IPS DF 6.9 (cell line): ENCODE measurements at regions not wholly inside any gene's neighbourhood (a gene's known extent, or its start where the extent isn't known, plus 50 kb on each side); places are given as distances from the start of the nearest gene placed in this dataset.

Source experiments
- DNase-seq: peaks from one replicate; pipeline ENCODE4 v3.0.0-alpha.2; 2013; ENCODE audit warnings: low read depth, low spot score
- H3K27ac ChIP-seq: one replicate; pipeline ENCODE4 v1.5.1; 2013; ENCODE audit warnings: low read length, control low read depth
- H3K27me3 ChIP-seq: 2 replicates; pipeline ENCODE4 v1.6.1; 2013; ENCODE audit warnings: mild to moderate bottlenecking, low read length; ENCODE audit not compliant: control insufficient read depth, insufficient read depth
- H3K36me3 ChIP-seq: 2 replicates; pipeline ENCODE4 v1.6.1; 2013; ENCODE audit warnings: low read length; ENCODE audit not compliant: control insufficient read depth, insufficient read depth
- H3K4me1 ChIP-seq: 2 replicates; pipeline ENCODE4 v1.6.1; 2013; ENCODE audit warnings: low read length; ENCODE audit not compliant: control insufficient read depth, insufficient read depth
- H3K4me3 ChIP-seq: 2 replicates; pipeline ENCODE4 v1.5.1; 2013; ENCODE audit warnings: mild to moderate bottlenecking, low read length
- H3K9me3 ChIP-seq: 2 replicates; pipeline ENCODE4 v1.6.1; 2013; ENCODE audit warnings: low read length, inconsistent platforms; ENCODE audit not compliant: control insufficient read depth, insufficient read depth
- WGBS: extraction: QIAGEN DNeasy Blood & Tissue Kit; methylation state at CpG from one replicate; pipeline ENCODE4 v1.1.7; 2013; ENCODE audit warnings: mixed read lengths, missing lambda C conversion rate; ENCODE audit not compliant: insufficient read length, insufficient coverage; 5-methylcytosine and 5-hydroxymethylcytosine counted together

GRCh38 chr11:127627629-127628457 is 627.3 kb upstream of the KIRREL3 start:
- Histone ChIP-seq H3K36me3 (no peaks in the 10 kb centered on the region), H3K4me3 (no peak overlapping the region), H3K27ac (no peak overlapping the region), H3K4me1 (peaks cover 5% of the 10 kb centered on the region; the same call in 1 of the 2 replicates), H3K9me3 (no peaks in the 10 kb centered on the region), H3K27me3 (no peaks in the 10 kb centered on the region)
- no CpG with 5 or more reads among the region's 12 CpGs for WGBS
- no peak for DNase-seq

DNA sequence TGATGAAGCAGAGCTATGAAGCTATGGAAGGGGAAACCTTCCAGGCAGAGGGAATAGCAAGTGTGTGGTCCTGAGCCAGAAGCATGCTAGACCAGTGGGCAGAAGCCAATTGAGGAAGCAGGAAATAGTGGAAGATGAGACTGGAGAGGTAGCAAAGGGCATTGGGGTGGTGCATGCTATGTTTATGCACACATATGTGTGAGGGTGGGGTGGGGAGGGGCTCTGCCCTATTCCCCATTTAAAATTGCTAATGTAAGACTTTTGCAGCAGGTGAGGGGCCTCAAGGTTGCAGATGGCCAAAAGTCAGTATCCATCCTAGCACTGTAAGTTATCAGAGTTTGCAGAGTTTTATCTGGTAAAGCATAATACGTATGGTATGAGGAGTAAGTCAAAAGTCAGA is 626.6 kb upstream of the KIRREL3 start:
- no peak for DNase-seq
- no CpG with 5 or more reads among the region's 1 CpG for WGBS
- no peaks in the 10 kb centered on the region for H3K9me3 ChIP-seq
- no peak overlapping the region for H3K4me3 ChIP-seq
- no peak overlapping the region for H3K27ac ChIP-seq
- H3K4me1 ChIP-seq, result 0 out of 2 replicates have a peak, but pooled peaks cover 1% of the 10 kb centered on the region
- H3K27me3 ChIP-seq, result no peaks in the 10 kb centered on the region
- no peaks in the 10 kb centered on the region for H3K36me3 ChIP-seq

DNA sequence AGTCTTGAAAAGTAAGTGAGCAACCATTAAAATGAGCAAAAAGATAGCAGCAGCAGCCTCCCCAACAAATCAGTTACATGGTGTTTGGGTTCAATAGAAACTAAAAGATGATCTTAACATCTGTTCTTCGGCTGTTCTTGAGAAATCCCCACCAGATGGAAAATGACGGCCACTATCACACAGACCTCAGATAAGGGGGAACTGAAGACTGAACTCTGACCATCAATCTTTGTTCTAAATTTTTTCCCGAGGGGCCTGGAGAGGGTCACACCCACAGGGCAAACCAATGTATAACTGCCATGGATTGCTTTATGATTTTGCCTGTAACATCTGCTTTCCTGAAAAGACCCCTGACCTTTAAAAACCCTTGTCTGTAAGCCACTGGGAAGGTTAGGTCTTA is 624.8 kb upstream of the KIRREL3 start:
- Histone ChIP-seq H3K4me1 (no peaks in the 10 kb centered on the region), H3K9me3 (no peaks in the 10 kb centered on the region), H3K4me3 (no peak overlapping the region), H3K36me3 (no peaks in the 10 kb centered on the region), H3K27me3 (no peaks in the 10 kb centered on the region), H3K27ac (no peak overlapping the region)
- no peak for DNase-seq
- no CpG with 5 or more reads among the region's 3 CpGs for WGBS

DNA sequence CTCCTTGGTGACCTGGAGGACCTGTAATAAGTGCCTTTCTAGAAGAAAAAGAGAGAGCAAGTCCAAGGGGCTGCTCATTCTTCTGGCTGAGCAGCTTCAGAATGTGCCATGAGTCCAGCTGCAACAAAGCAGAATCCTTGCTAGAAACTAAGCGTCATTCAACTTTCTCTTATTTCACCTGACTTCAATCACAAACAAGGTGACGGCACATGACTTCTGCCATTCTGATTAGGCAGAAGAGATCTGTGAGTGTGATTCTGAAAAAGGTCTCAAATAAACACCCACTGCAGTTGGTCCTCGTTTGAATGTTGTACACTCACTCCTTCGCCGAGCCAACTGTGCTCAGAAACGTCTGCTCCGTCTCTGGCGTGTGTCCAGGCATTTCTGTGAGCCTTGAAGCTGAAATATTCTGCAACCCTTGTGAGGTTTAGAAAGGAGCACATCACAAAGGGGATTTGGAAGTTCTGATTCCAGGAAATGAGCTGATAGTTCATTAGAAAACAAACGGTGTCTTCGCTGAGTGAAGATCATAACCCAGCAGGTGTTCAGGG is 623.8 kb upstream of the KIRREL3 start:
- Histone ChIP-seq H3K9me3 (no peaks in the 10 kb centered on the region), H3K4me1 (no peaks in the 10 kb centered on the region), H3K36me3 (no peaks in the 10 kb centered on the region), H3K4me3 (no peak overlapping the region), H3K27ac (no peak overlapping the region), H3K27me3 (no peaks in the 10 kb centered on the region)
- no CpG with 5 or more reads among the region's 10 CpGs for WGBS
- no peak for DNase-seq

DNA sequence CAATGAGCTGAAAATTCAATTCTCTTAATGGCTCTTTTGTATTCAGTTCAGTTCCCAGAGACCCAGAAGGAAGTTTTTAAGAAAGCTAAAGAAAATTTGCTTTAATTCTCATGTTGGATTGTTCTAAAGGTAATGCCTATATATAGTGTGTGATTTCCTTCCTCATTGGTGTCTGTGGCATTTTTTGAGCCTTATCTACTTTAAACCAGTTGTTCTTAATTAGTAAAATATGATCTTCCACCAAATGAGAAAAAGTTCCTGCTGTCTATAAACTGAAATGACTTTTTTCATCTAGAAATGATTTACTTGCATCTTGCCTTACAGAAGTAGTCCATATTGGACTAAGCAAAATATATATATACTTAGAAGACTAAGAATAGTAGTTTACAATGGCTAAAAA is 622.1 kb upstream of the KIRREL3 start:
- H3K36me3 ChIP-seq, result no peaks in the 10 kb centered on the region
- H3K9me3 ChIP-seq, result no peaks in the 10 kb centered on the region
- no peak overlapping the region for H3K27ac ChIP-seq
- no peaks in the 10 kb centered on the region for H3K27me3 ChIP-seq
- no peaks in the 10 kb centered on the region for H3K4me1 ChIP-seq
- H3K4me3 ChIP-seq, result no peak overlapping the region
- no peak for DNase-seq

DNA sequence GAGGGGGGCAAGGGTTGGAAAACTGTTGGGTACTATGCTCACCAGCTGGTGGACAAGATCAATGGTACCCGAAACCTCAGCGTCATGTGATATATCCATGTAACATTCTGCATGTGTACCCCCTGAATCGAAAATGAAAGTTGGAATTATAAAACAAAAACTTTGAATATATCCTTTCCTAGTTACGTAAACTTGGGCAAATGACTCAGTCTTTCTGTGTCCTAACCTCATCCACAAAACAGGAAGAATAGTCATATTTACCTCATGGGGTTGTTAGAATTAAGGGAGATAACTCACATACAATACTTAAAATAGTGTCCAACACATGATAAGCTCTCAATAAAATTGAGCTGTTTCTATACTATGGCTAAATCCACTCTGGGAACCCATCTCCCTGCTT is 620.1 kb upstream of the KIRREL3 start:
- Histone ChIP-seq H3K27me3 (no peaks in the 10 kb centered on the region), H3K27ac (no peak overlapping the region), H3K4me1 (no peaks in the 10 kb centered on the region), H3K36me3 (no peaks in the 10 kb centered on the region), H3K4me3 (no peak overlapping the region), H3K9me3 (no peaks in the 10 kb centered on the region)
- WGBS, result no CpG with 5 or more reads among the region's 4 CpGs
- no peak for DNase-seq

DNA sequence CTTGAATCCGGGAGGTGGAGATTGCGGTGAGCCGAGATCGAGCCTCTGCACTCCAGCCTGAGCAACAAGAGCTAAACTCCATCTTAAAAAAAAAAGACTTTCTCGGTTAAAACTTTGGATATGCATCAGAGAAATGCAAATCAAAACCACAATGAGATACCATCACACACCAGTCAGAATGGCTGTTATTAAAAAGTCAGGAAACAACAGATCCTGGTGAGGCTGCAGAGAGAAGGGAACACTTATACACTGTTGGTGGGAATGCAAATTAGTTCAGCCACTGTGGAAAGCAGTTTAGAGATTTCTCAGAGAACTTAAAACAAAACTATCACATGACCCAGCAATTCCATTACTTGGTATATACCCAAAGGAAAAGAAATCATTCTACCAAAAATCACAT is 619.4 kb upstream of the KIRREL3 start:
- WGBS, result no CpG with 5 or more reads among the region's 5 CpGs
- Histone ChIP-seq H3K27ac (no peak overlapping the region), H3K4me1 (no peaks in the 10 kb centered on the region), H3K9me3 (no peaks in the 10 kb centered on the region), H3K4me3 (no peak overlapping the region), H3K27me3 (no peaks in the 10 kb centered on the region), H3K36me3 (no peaks in the 10 kb centered on the region)
- no peak for DNase-seq

- H3K27me3 ChIP-seq, result no peaks in the 10 kb centered on the region
- no peak overlapping the region for H3K27ac ChIP-seq
- H3K4me1 ChIP-seq, result no peaks in the 10 kb centered on the region
- no peak for DNase-seq
- no CpG with 5 or more reads among the region's 1 CpG for WGBS
- no peaks in the 10 kb centered on the region for H3K9me3 ChIP-seq
- H3K36me3 ChIP-seq, result no peaks in the 10 kb centered on the region
- no peak overlapping the region for H3K4me3 ChIP-seq
Observed at GRCh38 chr11:127618721-127619120, 618.2 kb upstream of the KIRREL3 start.

- Histone ChIP-seq H3K36me3 (no peaks in the 10 kb centered on the region), H3K27me3 (no peaks in the 10 kb centered on the region), H3K9me3 (no peaks in the 10 kb centered on the region), H3K4me1 (no peaks in the 10 kb centered on the region), H3K27ac (no peak overlapping the region), H3K4me3 (no peak overlapping the region)
- no peak for DNase-seq
- no CpG with 5 or more reads among the region's 8 CpGs for WGBS
Observed at GRCh38 chr11:127616158-127616557, 615.6 kb upstream of the KIRREL3 start.

DNA sequence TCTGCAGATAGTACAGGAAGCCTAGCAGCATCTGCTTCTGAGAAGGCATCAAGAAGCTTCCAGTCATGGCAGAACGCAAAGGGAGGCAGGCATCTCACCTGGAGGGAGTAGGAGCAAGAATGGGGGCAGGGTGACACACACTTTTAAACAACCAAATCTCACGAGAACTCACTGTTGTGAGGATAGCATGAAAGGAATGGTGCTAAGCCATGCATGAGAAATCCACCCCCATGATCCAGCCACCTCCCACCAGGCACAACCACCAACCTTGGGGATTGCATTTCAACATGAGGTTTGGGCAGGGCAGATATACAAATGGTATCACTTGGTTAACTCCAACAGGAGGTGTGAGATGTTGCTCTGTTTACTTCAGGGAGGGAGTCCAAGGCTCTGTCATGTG is 612.0 kb upstream of the KIRREL3 start:
- Histone ChIP-seq H3K27ac (no peak overlapping the region), H3K4me1 (no peaks in the 10 kb centered on the region), H3K36me3 (no peaks in the 10 kb centered on the region), H3K9me3 (no peaks in the 10 kb centered on the region), H3K27me3 (no peaks in the 10 kb centered on the region), H3K4me3 (no peak overlapping the region)
- no peak for DNase-seq
- WGBS, result no CpG with 5 or more reads among the region's 2 CpGs
